Lung microvascular endothelial cell (primary cell): ENCODE measurements at regions not wholly inside any gene's neighbourhood (a gene's known extent, or its start where the extent isn't known, plus 50 kb on each side); places are given as distances from the start of the nearest gene placed in this dataset.
A peak's percentile ranks its signal among the peaks of the same experiment; 100 is the strongest.
"Not testable (repeated sequence)": the region's sequence is repeated elsewhere in the genome, so short reads cannot be mapped to it uniquely, and the experiment has no call there.

Experiments
- DNase-seq, 2 donors: peaks; one replicate each; pipeline versions ENCODE4 v3.0.0 to v3.0.0-alpha.2; 2010; ENCODE audit warnings: low read depth in 2 of 2

GRCh38 chr2:58699411-58699810 lies 458.3 kb upstream of the FANCL start:
- DNase-seq, result no peak

GRCh38 chr2:58698620-58699019 lies 457.5 kb upstream of the FANCL start:
- DNase-seq, result no peak

GRCh38 chr2:58694114-58694513 lies 453.0 kb upstream of the FANCL start:
- DNase-seq, result not testable (repeated sequence)

GRCh38 chr2:58691041-58691440 lies 449.9 kb upstream of the FANCL start:
- DNase-seq, result not testable (repeated sequence)

GRCh38 chr2:58688813-58689212 lies 447.7 kb upstream of the FANCL start:
- DNase-seq, result no peak

- DNase-seq, result no peak
Observed at GRCh38 chr2:58686776-58687175, 445.7 kb upstream of the FANCL start.

- DNase-seq, result peak in 1 of 2 donors; percentile 6
Observed at GRCh38 chr2:58680755-58681310, 439.7 kb upstream of the FANCL start.

GRCh38 chr2:58677748-58678147 lies 436.6 kb upstream of the FANCL start:
- no peak for DNase-seq

GRCh38 chr2:58671675-58672074 lies 430.6 kb upstream of the FANCL start:
- DNase-seq, result no peak

GRCh38 chr2:58669998-58670397 lies 428.9 kb upstream of the FANCL start:
- DNase-seq, result no peak

GRCh38 chr2:58667137-58667774 lies 426.1 kb upstream of the FANCL start:
- peak in 1 of 2 donors; percentile 50 for DNase-seq

GRCh38 chr2:58666323-58666970 lies 425.3 kb upstream of the FANCL start:
- DNase-seq, result no peak

- DNase-seq, result no peak
Observed at GRCh38 chr2:58665154-58665553, 424.0 kb upstream of the FANCL start.

- peak in 1 of 2 donors; percentile 10 for DNase-seq
Observed at GRCh38 chr2:58664523-58665151, 423.5 kb upstream of the FANCL start.

- DNase-seq, result no peak
Observed at GRCh38 chr2:58660046-58660445, 418.9 kb upstream of the FANCL start.

GRCh38 chr2:58655152-58655551 lies 414.0 kb upstream of the FANCL start:
- DNase-seq, result no peak

GRCh38 chr2:58651930-58652329 lies 410.8 kb upstream of the FANCL start:
- no peak for DNase-seq

- DNase-seq, result no peak
Observed at GRCh38 chr2:58650781-58651180, 409.7 kb upstream of the FANCL start.

- DNase-seq, result no peak
Observed at GRCh38 chr2:58649756-58650155, 408.6 kb upstream of the FANCL start.

GRCh38 chr2:58645017-58645416 lies 403.9 kb upstream of the FANCL start:
- DNase-seq, result no peak

GRCh38 chr2:58644451-58644850 lies 403.3 kb upstream of the FANCL start:
- no peak for DNase-seq

GRCh38 chr2:58641001-58641400 lies 399.9 kb upstream of the FANCL start:
- no peak for DNase-seq

GRCh38 chr2:58640042-58640441 lies 398.9 kb upstream of the FANCL start:
- no peak for DNase-seq
